OCI-LY3 (cell line): ENCODE measurements at regions not wholly inside any gene's neighbourhood (a gene's known extent, or its start where the extent isn't known, plus 50 kb on each side); places are given as distances from the start of the nearest gene placed in this dataset.

Experiments
- CTCF ChIP-seq: fragments of 200-600, 300-600 bp; sonication (generic); IDR thresholded peaks from 2 replicates; pipeline ENCODE4 v1.5.1; 2014; ENCODE audit warnings: antibody characterized with exemption, low read length, low read depth
- EZH2phosphoT487 ChIP-seq: fragments of 200-600 bp; shearing (Covaris generic); IDR thresholded peaks from 2 replicates; pipeline ENCODE4 v1.6.1; 2018; ENCODE audit warnings: antibody characterized with exemption, mixed run types, low read depth

DNA sequence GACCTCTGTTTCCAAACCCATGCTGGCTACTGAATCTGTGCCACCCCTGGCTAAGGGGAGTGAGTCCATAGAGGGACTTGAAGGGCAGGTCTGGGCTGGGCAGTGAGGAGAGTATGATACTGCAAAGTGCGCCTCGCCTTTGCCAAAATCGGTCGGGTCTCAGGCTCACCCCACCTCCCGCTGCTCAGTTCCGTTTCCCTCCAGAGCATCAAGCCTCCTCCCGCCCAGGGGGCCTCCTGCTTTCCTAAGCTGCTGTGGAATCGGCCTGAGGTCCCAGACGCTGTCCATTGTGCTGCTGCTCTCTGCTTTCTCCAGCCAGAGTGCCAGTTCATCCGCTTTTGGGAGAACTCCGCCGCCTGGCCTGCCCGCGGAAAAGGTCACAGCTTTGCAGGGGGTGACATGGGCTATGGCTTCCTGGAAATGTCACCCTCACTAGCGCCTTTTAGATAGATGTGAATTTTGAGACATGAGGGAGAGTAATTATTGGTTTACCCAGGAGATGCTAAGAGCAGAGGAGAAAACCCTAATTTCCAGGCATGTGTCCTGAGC is 1418.4 kb downstream of the UQCRFS1 start:
- TF ChIP-seq CTCF (no peak), EZH2phosphoT487 (no peak)
